HL-60/S4 treated with retinoic acid at 250 ng/mL for 4 days and 3 days (cell line): ENCODE measurements at regions not wholly inside any gene's neighbourhood (a gene's known extent, or its start where the extent isn't known, plus 50 kb on each side); places are given as distances from the start of the nearest gene placed in this dataset.

ENCODE experiments used
- in situ Hi-C: fragments of 300-500 bp; cut with MboI; formaldehyde crosslinking; loops from 2 replicates; pipeline ENCODE4 v1.7.0; 2022; ENCODE audit warnings: low sequenced_read_pairs

GRCh38 chr2:18110222-18110621 lies 231.8 kb downstream of the KCNS3 start:
- in situ Hi-C loops = no loop called here

- in situ Hi-C loops = no loop called here
Measured at GRCh38 chr2:18106841-18107240, 228.4 kb downstream of the KCNS3 start.

DNA sequence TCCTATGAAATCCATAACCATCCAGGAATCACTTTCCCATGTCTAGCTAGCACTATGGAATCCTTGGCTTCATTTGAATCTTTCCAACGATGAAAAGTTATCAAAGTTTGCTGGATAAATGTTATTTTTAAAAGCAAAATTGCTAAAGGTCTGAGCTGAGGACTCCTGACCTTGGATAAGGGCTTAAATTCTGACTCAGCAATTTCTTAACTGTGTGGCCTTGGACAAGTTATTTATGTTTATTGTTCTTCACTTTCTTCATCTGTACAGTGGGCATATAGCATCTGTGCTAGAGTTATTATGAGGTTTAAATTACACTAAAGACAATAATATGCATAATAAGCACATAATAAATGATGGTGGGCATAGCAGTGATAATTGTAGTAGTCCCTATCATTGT lies 227.5 kb downstream of the KCNS3 start:
- in situ Hi-C loops = no loop called here

DNA sequence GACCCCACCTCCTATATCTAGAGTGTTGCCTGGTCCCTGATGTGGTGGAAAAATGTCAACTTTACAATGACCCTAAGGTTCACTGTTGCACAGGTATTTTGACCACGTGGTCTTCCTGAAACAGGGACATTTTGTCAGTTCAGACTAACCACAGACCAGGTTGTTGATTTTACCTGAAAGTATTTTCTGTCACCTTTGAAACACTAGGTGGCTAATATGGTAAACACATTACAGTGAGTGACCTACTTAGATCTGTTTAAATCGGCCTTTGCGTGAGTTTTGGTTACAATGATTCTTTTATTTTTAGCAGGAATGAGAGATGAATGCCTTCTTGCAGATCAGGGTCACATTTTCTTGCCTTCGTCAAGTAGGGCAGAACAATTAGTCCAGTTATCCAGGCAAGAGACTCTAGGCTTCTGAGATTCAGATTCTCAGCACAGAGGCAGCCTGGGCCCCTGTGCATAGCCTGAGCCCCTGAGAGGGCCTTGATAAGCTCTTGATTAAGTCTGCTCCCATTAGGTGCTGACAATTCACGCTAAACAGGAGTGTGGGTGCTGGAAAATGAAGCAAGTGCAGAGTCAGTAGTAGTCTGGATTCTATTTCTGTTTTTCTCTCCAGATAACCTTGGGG lies 226.2 kb downstream of the KCNS3 start:
- in situ Hi-C loops = no loop called here

- in situ Hi-C loops = no loop called here
Measured at GRCh38 chr2:18096836-18097405, 218.5 kb downstream of the KCNS3 start.

DNA sequence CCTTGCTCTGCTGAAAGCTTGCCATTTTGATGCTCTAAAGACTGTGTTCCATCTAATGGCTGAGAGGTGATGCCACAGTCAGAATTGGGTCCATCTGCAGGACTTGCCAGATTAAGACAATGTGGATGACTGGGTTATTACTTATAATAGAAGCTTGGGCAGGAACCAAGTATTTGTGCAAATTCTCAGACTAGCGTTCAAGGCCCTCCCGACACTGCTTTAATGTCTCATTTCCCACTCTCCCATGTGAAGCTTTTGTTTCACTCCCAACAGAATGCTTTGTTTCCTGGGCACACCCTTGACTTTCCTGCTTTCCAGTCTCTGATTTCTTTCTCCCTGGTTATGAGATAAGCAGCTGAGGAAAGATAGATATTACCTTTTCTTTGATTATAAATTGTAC lies 215.8 kb downstream of the KCNS3 start:
- in situ Hi-C loops = no loop called here

DNA sequence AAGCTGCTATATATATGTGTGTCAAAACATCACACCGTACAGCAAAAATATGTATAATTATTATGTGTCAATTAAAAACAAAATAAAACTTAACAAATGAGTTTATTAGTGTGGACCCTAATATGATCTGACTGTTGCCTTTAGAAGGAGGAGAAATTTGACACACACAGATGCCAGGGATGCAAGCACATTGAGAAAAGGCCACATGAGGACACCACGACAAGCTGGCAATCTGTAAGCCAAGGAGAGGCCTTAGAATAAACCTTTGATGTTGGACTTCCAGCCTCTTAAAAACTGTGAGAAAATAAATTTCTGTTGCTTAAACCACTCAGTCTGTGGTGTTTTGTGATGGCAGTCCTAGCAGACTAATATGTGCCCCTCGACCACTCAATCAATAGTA lies 214.7 kb downstream of the KCNS3 start:
- in situ Hi-C loops = no loop called here

- in situ Hi-C loops = no loop called here
Measured at GRCh38 chr2:18092760-18093159, 214.3 kb downstream of the KCNS3 start.

DNA sequence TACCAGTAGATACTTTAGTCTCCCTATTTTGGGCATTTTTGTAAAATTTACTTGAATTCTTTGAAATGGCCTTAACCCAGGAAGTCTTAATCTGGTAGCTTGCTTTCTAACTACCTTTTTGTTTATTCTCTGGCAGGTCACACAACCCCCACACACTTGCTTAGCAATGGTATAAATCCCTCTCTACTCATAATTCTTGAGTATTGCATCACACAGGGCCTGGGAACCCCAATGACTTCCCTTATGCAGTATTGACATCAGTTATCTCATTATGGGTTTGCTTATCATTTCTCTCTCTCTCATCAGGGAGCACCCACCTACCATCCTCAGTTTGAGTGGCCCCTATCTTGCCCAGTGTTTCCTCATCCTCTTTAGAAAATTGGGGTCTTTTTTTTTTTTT lies 207.1 kb downstream of the KCNS3 start:
- in situ Hi-C loops = no loop called here

- in situ Hi-C loops = no loop called here
Measured at GRCh38 chr2:18084376-18084775, 205.9 kb downstream of the KCNS3 start.

DNA sequence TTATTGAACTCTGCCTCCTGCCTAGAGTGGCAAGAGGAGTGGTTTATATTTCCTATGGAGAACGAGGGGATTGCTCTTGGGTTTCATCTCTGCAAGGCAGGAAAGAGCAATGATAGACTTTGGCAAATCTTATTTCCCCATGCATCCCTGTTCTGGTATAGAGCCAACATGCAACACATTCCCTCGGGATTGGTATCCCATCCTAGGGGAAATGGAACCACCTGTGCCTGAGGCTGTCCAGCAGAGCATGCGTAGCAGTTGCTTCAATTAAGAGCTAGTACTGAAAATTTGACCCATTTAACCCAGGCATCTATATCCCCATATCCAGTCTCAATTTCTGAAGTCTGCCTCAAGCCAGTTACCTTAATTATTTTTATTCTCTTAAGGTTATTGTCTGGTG lies 205.3 kb downstream of the KCNS3 start:
- in situ Hi-C loops = no loop called here

GRCh38 chr2:18078216-18078615 lies 199.7 kb downstream of the KCNS3 start:
- in situ Hi-C loops = no loop called here

- in situ Hi-C loops = no loop called here
Measured at GRCh38 chr2:18077704-18078103, 199.2 kb downstream of the KCNS3 start.

DNA sequence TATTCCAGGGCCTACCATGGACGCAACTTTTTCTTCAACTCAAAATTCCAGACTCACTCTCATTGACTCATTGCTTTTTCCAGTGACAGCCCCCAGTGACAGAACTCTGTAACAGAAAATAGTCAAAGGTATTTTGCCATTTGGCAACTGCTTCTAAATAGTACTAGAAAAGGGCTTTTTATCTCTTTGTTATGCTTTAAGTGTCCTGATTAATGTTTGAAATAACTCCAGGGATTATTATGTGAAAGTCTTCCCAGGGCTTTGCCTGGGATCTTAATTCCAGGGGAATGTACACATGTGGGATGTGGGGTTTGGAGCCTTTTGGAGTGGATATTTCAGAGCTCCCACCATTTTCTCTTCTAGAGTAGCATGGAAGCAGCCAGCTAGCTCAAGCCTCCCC lies 198.8 kb downstream of the KCNS3 start:
- in situ Hi-C loops = no loop called here

GRCh38 chr2:18074476-18074875 lies 196.0 kb downstream of the KCNS3 start:
- in situ Hi-C loops = no loop called here

GRCh38 chr2:18073601-18074000 lies 195.1 kb downstream of the KCNS3 start:
- in situ Hi-C loops = no loop called here

GRCh38 chr2:18067588-18068384 lies 189.3 kb downstream of the KCNS3 start:
- in situ Hi-C loops = no loop called here

DNA sequence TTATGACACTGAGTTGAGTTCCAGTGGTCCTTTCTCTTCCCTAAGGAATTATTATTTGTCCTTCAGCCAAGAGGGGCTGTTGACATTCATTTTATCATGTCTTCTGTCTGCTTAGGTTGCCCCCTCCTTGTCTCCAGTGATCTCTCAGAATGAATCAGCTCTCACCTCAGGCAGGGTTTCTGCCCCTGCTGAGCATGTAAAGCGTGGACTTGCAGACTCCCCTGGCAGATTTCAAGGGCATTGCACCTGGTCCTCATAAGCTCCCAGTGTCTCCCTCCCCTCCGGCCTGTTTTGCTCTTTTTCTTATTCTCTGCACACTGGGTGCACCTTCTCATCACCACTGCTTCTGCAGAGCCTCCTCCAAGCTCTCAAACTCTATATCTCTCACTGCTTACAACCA lies 188.4 kb downstream of the KCNS3 start:
- in situ Hi-C loops = no loop called here

- in situ Hi-C loops = no loop called here
Measured at GRCh38 chr2:18066066-18066465, 187.6 kb downstream of the KCNS3 start.

- in situ Hi-C loops = no loop called here
Measured at GRCh38 chr2:18065249-18065648, 186.8 kb downstream of the KCNS3 start.

- in situ Hi-C loops = no loop called here
Measured at GRCh38 chr2:18063826-18064470, 185.5 kb downstream of the KCNS3 start.

- in situ Hi-C loops = no loop called here
Measured at GRCh38 chr2:18062892-18063291, 184.4 kb downstream of the KCNS3 start.
